Sigmoid colon (tissue), 4 donors: ENCODE measurements at regions not wholly inside any gene's neighbourhood (a gene's known extent, or its start where the extent isn't known, plus 50 kb on each side); places are given as distances from the start of the nearest gene placed in this dataset.

ENCODE experiments used
- CTCF ChIP-seq, 4 experiments: fragments of 450-650 bp in 3 of 4; fragments of 200-600 bp in 1 of 4; IDR thresholded peaks; one replicate each; pipeline ENCODE4 v1.5.1; 2016 to 2019; ENCODE audit warnings: antibody characterized with exemption in 4 of 4, mild to moderate bottlenecking in 3 of 4, moderate library complexity in 2 of 4
- EP300 ChIP-seq, 4 donors: sonication (generic); formaldehyde crosslinking; IDR thresholded peaks; one replicate each; pipeline ENCODE4 v1.6.1; 2017; ENCODE audit warnings: antibody characterized with exemption in 4 of 4
- POLR2A ChIP-seq, 2 donors: fragments of 450-650 bp; IDR thresholded peaks; one replicate each; pipeline ENCODE4 v1.6.1; 2016; ENCODE audit warnings: antibody characterized with exemption in 2 of 2, mild to moderate bottlenecking in 2 of 2, moderate library complexity in 2 of 2
- POLR2AphosphoS5 ChIP-seq, 4 donors: sonication (generic); formaldehyde crosslinking; IDR thresholded peaks; one replicate each; pipeline ENCODE4 v1.6.1; 2017; ENCODE audit warnings: antibody characterized with exemption in 4 of 4

DNA sequence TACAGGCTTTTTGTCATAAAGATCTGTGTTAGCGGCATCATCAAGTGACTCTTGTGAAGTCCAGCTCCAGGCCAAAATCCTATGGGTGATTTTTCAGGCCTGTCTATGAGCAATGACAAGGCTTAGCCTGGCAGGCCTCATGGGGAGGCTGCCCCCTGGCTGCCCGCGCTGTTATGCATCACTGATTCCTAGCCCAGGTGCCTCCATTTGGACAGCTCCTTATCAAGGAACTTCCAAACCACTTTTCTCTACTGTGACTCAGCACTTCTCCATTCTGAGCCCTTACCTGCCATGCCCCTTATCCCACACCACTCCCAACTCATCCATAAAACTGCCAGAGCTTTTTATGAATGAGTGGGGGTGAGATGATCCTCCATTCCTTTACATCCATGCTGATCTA lies 91.5 kb upstream of the C3orf80 start:
- TF ChIP-seq CTCF (IDR thresholded peaks at IDR 0.05) (no peak), POLR2AphosphoS5 (IDR thresholded peaks at IDR 0.05) (no peak), POLR2A (IDR thresholded peaks at IDR 0.05) (no peak), EP300 (IDR thresholded peaks at IDR 0.05) (no peak)
